Sigmoid colon (tissue), 4 donors: ENCODE measurements at regions not wholly inside any gene's neighbourhood (a gene's known extent, or its start where the extent isn't known, plus 50 kb on each side); places are given as distances from the start of the nearest gene placed in this dataset.

ENCODE experiments used
- CTCF ChIP-seq, 4 experiments: fragments of 450-650 bp in 3 of 4; fragments of 200-600 bp in 1 of 4; IDR thresholded peaks; one replicate each; pipeline ENCODE4 v1.5.1; 2016 to 2019; ENCODE audit warnings: antibody characterized with exemption in 4 of 4, mild to moderate bottlenecking in 3 of 4, moderate library complexity in 2 of 4
- EP300 ChIP-seq, 4 donors: sonication (generic); formaldehyde crosslinking; IDR thresholded peaks; one replicate each; pipeline ENCODE4 v1.6.1; 2017; ENCODE audit warnings: antibody characterized with exemption in 4 of 4
- POLR2A ChIP-seq, 2 donors: fragments of 450-650 bp; IDR thresholded peaks; one replicate each; pipeline ENCODE4 v1.6.1; 2016; ENCODE audit warnings: antibody characterized with exemption in 2 of 2, mild to moderate bottlenecking in 2 of 2, moderate library complexity in 2 of 2
- POLR2AphosphoS5 ChIP-seq, 4 donors: sonication (generic); formaldehyde crosslinking; IDR thresholded peaks; one replicate each; pipeline ENCODE4 v1.6.1; 2017; ENCODE audit warnings: antibody characterized with exemption in 4 of 4

- TF ChIP-seq CTCF (IDR thresholded peaks at IDR 0.05) (no peak), POLR2A (IDR thresholded peaks at IDR 0.05) (no peak), POLR2AphosphoS5 (IDR thresholded peaks at IDR 0.05) (no peak), EP300 (IDR thresholded peaks at IDR 0.05) (no peak)
These were observed 193.9 kb upstream of the EYS start for GRCh38 chr6:65900928-65901327.
